GM12878 (cell line): ENCODE measurements at regions not wholly inside any gene's neighbourhood (a gene's known extent, or its start where the extent isn't known, plus 50 kb on each side); places are given as distances from the start of the nearest gene placed in this dataset.

ENCODE experiments used
- BHLHE40 ChIP-seq, 2 experiments: fragments of 450-650 bp in 1 of 2; IDR thresholded peaks; 2 replicates each; pipeline ENCODE4 v1.6.1; 2011 to 2017; ENCODE audit warnings: low read depth in 2 of 2, borderline replicate concordance in 1 of 2, improper control_type of control experiment in 1 of 2, low read length in 1 of 2, mild to moderate bottlenecking in 1 of 2
- CHD1 ChIP-seq: IDR thresholded peaks from 2 replicates; pipeline ENCODE4 v1.6.1; 2012; ENCODE audit warnings: low read depth, low read length, improper control_type of control experiment
- CHD2 ChIP-seq: IDR thresholded peaks from 2 replicates; pipeline ENCODE4 v1.6.1; 2011; ENCODE audit warnings: low read depth, low read length, improper control_type of control experiment, borderline replicate concordance
- CTCF ChIP-seq, 3 experiments: IDR thresholded peaks in 2 of 3; conservative IDR thresholded peaks in 1 of 3; 2 replicates each; pipeline ENCODE4 v1.5.1; 2011; ENCODE audit warnings: low read depth in 3 of 3, low read length in 3 of 3, mild to moderate bottlenecking in 3 of 3, control low read depth in 2 of 3, moderate library complexity in 2 of 3, inconsistent platforms in 1 of 3, mixed read lengths in 1 of 3; ENCODE audit not compliant: control insufficient read depth in 2 of 3, insufficient read depth in 1 of 3; ENCODE audit errors: extremely low read depth in 1 of 3
- JUND ChIP-seq: IDR thresholded peaks from 2 replicates; pipeline ENCODE4 v1.6.1; 2012; ENCODE audit warnings: low read depth, mild to moderate bottlenecking, low read length, improper control_type of control experiment, moderate library complexity
- POLR2A ChIP-seq: IDR thresholded peaks from 2 replicates; pipeline ENCODE4 v1.6.1; 2011; ENCODE audit warnings: low read depth, mild to moderate bottlenecking, low read length
- RAD21 ChIP-seq: IDR thresholded peaks from 2 replicates; pipeline ENCODE4 v1.6.1; 2011; ENCODE audit warnings: mild to moderate bottlenecking, low read depth, low read length, moderate library complexity; ENCODE audit not compliant: insufficient read depth

GRCh38 chr16:89037261-89038152 lies 56.1 kb upstream of the ACSF3 start:
- TF ChIP-seq RAD21 (no peak), JUND (no peak), BHLHE40 (IDR thresholded peaks at IDR 0.05; ENCODE audit: borderline replicate concordance in 1 of 2, low read depth in 2 of 2, low read length in 1 of 2) (no peak), CHD2 (no peak), CHD1 (no peak), CTCF (IDR thresholded peaks at IDR 0.05 in 2 of 3, conservative IDR thresholded peaks at IDR 0.05 in 1 of 3; ENCODE audit: control insufficient read depth in 2 of 3, extremely low read depth in 1 of 3, insufficient read depth in 1 of 3, low read depth in 3 of 3, low read length in 3 of 3) (no peak), POLR2A (no peak)
